Lower leg skin (tissue), 4 donors: ENCODE measurements at regions not wholly inside any gene's neighbourhood (a gene's known extent, or its start where the extent isn't known, plus 50 kb on each side); places are given as distances from the start of the nearest gene placed in this dataset.
"Not testable (repeated sequence)": the region's sequence is repeated elsewhere in the genome, so short reads cannot be mapped to it uniquely, and the experiment has no call there.

Experiments used
- DNase-seq, 2 donors: peaks; one replicate each; pipeline ENCODE4 v3.0.0-alpha.2; 2019; ENCODE audit warnings: low spot score in 2 of 2
- H3K4me3 ChIP-seq: fragments of 200-600 bp; sonication (generic); 2 replicates; pipeline ENCODE4 v1.5.1; 2017; ENCODE audit warnings: mild to moderate bottlenecking, low read depth; ENCODE audit not compliant: poor library complexity, severe bottlenecking
- POLR2A ChIP-seq, 2 donors: fragments of 450-650 bp; IDR thresholded peaks; one replicate each; pipeline ENCODE4 v1.6.1; 2016 to 2017; ENCODE audit warnings: antibody characterized with exemption in 2 of 2, mild to moderate bottlenecking in 1 of 2, moderate library complexity in 1 of 2
- WGBS, 2 donors: methylation state at CpG; one replicate each; pipeline ENCODE4 v1.1.5; 2018; 5-methylcytosine and 5-hydroxymethylcytosine counted together
- intact Hi-C: fragments of 100-400 bp; cut with DNase I; formaldehyde crosslinking; loops from one replicate; pipeline ENCODE4 v1.15.0; 2023; ENCODE audit warnings: low total_unique reads
- TF ChIP-seq, protein P1 (sequence below), 3 donors: fragments of 450-650 bp; IDR thresholded peaks; one replicate each; pipeline ENCODE4 v1.5.1; 2016; ENCODE audit warnings: antibody characterized with exemption in 3 of 3, mild to moderate bottlenecking in 3 of 3, moderate library complexity in 2 of 3

DNA sequence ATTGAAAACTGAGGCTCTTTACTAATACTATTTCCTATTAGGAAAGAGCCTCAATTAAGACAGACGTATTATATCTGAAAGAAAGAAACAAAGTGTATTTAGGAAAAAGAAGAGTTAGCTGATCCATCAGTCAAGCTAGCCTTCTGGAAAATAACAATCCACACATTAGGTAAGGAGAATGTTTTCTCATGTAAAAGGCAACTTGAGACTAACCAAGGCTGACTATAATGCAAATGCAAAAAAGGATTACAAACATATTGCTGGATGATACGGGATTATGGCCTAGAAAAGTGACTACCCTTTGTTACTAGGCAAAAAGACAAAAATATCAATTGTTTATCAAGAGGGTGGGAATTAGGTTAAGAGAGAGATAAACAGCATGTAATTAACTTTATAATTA lies 176.9 kb downstream of the RFPL4B start:
- intact Hi-C loops, result no loop called here
- 86 to 92% methylated on average over 2 of the region's 2 CpGs for WGBS, 2 donors
- H3K4me3 ChIP-seq, result no peak overlapping the region
- TF ChIP-seq, protein P1, sequence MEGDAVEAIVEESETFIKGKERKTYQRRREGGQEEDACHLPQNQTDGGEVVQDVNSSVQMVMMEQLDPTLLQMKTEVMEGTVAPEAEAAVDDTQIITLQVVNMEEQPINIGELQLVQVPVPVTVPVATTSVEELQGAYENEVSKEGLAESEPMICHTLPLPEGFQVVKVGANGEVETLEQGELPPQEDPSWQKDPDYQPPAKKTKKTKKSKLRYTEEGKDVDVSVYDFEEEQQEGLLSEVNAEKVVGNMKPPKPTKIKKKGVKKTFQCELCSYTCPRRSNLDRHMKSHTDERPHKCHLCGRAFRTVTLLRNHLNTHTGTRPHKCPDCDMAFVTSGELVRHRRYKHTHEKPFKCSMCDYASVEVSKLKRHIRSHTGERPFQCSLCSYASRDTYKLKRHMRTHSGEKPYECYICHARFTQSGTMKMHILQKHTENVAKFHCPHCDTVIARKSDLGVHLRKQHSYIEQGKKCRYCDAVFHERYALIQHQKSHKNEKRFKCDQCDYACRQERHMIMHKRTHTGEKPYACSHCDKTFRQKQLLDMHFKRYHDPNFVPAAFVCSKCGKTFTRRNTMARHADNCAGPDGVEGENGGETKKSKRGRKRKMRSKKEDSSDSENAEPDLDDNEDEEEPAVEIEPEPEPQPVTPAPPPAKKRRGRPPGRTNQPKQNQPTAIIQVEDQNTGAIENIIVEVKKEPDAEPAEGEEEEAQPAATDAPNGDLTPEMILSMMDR (IDR thresholded peaks at IDR 0.05), result no peak
- no peak for TF ChIP-seq POLR2A (IDR thresholded peaks at IDR 0.05)
- no peak for DNase-seq

DNA sequence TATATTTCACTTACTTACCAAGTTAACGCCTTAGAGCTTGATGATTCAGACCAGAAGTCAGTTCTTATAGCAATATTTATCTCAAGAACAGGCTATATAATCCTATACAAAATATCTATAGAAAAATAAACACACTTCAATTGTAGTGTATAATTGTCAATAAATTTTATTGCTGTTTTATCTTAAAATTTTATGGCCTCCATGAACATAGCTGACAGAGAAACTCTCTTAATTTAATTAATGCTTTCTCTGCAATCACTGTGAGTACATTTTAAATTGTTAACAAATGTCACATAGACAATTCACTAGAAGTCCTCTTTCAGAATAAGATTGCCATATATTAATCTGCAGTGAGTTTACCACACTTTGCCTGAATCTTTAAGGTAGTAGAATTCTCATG lies 178.6 kb downstream of the RFPL4B start:
- TF ChIP-seq, protein P1 (IDR thresholded peaks at IDR 0.05), result no peak
- TF ChIP-seq POLR2A (IDR thresholded peaks at IDR 0.05), result no peak
- WGBS, 2 donors, result 96 to 97% methylated on average over 1 of the region's 1 CpG
- H3K4me3 ChIP-seq, result no peak overlapping the region
- no peak for DNase-seq
- intact Hi-C loops, result no loop called here

DNA sequence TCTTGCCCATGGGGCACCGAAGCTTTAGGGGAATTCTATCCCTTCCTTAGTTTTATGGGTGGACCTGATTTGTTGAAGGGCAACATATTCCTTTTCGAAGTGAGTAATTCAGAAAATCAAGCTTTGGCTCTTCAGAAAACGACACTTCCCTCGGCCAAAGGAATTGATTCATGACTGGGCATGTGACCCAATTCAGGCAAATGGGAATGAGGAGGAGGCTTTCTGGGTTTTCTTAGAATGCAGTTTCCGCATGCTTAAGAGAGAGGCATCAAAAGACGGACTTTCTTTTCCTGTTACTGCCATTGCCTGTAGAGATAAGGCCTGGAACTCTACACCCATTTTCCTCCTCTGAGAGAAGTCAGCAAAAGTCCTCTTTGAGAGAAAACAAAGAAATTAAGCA lies 179.5 kb downstream of the RFPL4B start:
- 83 to 90% methylated on average over 6 of the region's 6 CpGs for WGBS, 2 donors
- no peak for DNase-seq
- intact Hi-C loops, result no loop called here
- TF ChIP-seq, protein P1 (IDR thresholded peaks at IDR 0.05), result no peak
- TF ChIP-seq POLR2A (IDR thresholded peaks at IDR 0.05), result no peak
- no peak overlapping the region for H3K4me3 ChIP-seq

- intact Hi-C loops, DNase-seq, H3K4me3 ChIP-seq: not testable (repeated sequence)
- WGBS, 2 donors, result 85 to 100% methylated on average over 4 to 8 of the region's 29 CpGs
These were observed 181.2 kb downstream of the RFPL4B start for GRCh38 chr6:112528306-112528705.

GRCh38 chr6:112535816-112536215 lies 188.7 kb downstream of the RFPL4B start:
- intact Hi-C loops, result no loop called here
- WGBS, 2 donors, result 85 to 90% methylated on average over 2 of the region's 2 CpGs

GRCh38 chr6:112539355-112539754 lies 192.2 kb downstream of the RFPL4B start:
- 58 to 62% methylated on average over 2 of the region's 2 CpGs for WGBS, 2 donors
- TF ChIP-seq, protein P1 (IDR thresholded peaks at IDR 0.05), result no peak
- TF ChIP-seq POLR2A (IDR thresholded peaks at IDR 0.05), result no peak
- intact Hi-C loops, result no loop called here
- DNase-seq, result no peak
- no peak overlapping the region for H3K4me3 ChIP-seq

More at GRCh38 chr6:112535816-112536215, 188.7 kb downstream of the RFPL4B start:
- DNase-seq, result no peak
- TF ChIP-seq POLR2A (IDR thresholded peaks at IDR 0.05), result no peak
- TF ChIP-seq, protein P1 (IDR thresholded peaks at IDR 0.05), result no peak
- no peak overlapping the region for H3K4me3 ChIP-seq

DNA sequence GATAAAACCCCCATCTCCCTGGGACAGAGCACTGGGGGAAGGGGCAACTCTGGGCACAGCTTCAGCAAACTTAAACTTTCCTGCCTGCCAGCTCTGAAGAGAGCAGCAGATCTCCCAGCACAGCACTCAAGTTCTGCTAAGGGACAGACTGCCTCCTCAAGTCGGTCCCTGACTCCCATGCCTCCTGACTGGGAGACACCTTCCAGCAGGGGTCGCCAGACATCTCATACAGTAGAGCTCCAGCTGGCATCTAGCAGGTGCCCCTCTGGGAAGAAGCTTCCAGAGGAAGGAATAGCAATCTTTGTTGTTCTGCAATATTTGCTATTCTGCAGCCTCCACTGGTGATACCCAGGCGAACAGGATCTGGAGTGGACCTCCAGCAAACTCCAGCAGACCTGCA lies 194.7 kb downstream of the RFPL4B start:
- DNase-seq, intact Hi-C loops, H3K4me3 ChIP-seq: not testable (repeated sequence)
- WGBS, 2 donors, result 95 to 100% methylated on average over 3 of the region's 3 CpGs

DNA sequence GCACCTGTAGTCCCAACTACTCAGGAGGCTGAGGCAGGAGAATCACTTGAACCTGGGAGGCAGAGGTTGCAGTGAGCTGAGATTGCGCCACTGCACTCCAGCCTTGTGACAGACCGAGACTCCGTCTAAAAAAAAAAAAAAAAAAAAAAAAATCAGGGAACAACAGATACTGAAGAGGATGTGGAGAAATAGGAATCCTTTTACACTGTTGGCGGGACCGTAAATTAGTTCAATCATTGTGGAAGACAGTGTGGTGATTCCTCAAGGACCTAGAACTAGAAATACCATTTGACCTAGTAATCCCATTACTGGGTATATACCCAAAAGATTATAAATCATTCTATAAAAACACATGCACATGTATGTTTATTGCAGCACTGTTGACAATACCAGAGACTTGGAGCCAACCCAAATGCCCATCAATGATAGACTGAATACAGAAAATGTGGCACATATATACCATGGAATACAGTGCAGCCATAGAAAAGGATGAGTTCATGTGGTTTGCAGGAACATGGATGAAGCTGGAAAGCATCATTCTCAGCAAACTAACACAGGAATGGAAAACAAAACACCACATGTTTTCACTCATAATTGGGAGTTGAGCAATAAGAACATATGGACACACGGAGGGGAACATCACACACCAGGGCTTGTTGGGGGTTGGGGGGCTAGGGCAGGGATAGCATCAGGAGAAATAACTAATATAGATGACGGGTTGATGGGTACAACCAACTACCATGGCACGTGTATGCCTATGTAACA lies 200.4 kb downstream of the RFPL4B start:
- DNase-seq, intact Hi-C loops, H3K4me3 ChIP-seq: not testable (repeated sequence)
- 88 to 91% methylated on average over 8 of the region's 8 CpGs for WGBS, 2 donors
